ENCODE measurements at regions not wholly inside any gene's neighbourhood (a gene's known extent, or its start where the extent isn't known, plus 50 kb on each side); places are given as distances from the start of the nearest gene placed in this dataset.

DNA sequence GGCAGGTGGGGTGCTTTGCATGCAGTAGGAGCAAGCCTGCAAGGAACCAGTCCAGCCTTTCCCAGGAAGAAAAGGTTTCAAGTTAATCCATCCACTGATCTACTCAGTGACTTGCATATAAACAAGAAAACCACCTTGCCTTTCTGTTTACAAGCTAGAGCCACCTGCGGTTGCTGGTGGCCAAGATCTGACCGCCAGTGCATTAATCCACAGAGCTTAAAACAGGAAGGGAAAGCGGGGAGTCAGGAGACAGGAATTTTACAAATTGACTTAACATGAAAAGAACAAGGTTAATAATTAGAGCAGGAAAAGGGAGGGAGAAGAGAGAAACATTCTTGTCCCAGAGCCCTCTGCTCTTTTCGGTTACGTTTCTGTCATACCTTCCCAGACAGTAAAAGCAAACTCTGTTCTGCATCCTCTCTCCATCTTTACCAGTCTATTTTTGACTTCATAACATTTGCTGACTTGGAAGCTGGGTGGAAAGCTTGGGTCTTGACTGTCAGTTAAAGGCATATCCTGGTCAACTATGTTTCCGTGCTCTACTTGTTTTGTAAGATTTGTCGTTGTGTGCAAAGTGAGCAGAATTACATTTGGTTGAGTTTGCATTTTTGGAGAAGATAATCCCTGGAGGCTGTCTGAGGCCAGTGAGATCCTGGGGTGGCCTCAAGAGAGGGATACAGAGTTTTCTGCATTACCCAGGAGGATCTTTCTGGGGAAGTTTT lies 760.6 kb downstream of the EFNB2 start:
- H3K4me3 ChIP-seq (ENCODE audit: insufficient read depth, low read depth, low read length), result no peak overlapping the region
- H4K20me1 ChIP-seq (ENCODE audit: insufficient read depth, low read length), result no peaks in the 10 kb centered on the region
- BruUV-seq (replicated peaks), result no TSS peak
- H3K9ac ChIP-seq (ENCODE audit: low read depth, low read length), result no peak overlapping the region
- H3K56ac ChIP-seq (ENCODE audit: extremely low read depth, insufficient read depth, low read length), result no peak overlapping the region
- H3K36me3 ChIP-seq (ENCODE audit: control insufficient read depth, insufficient read depth, low read length), result no peaks in the 10 kb centered on the region
- H3K9me1 ChIP-seq (ENCODE audit: insufficient read depth, low read length), result no peaks in the 10 kb centered on the region
- dilution Hi-C loops (cut with HindIII; ENCODE audit: low sequenced_read_pairs, unreplicated experiment), result no loop called here
- no peaks in the 10 kb centered on the region for H3K9me3 ChIP-seq (ENCODE audit: control insufficient read depth, insufficient read depth, low read length)
- no peaks in the 10 kb centered on the region for H3K4me1 ChIP-seq (ENCODE audit: control insufficient read depth, insufficient read depth, low read length)
- H4K8ac ChIP-seq (ENCODE audit: low read depth in 2 of 2, low read length in 2 of 2), result no peak overlapping the region
- H3K18ac ChIP-seq (ENCODE audit: low read depth, low read length), result no peak overlapping the region
- POLR2A ChIA-PET (ENCODE audit: unreplicated experiment), result no interaction called here
- no peak overlapping the region for H2AK5ac ChIP-seq (ENCODE audit: low read depth, low read length)
- no peaks in the 10 kb centered on the region for H3K79me1 ChIP-seq (ENCODE audit: low read depth in 1 of 2, low read length in 2 of 2)
- no peak overlapping the region for H2AFZ ChIP-seq (replicated peaks; ENCODE audit: low read length, poor library complexity)
- intact Hi-C loops (cut with micrococcal nuclease), result no loop called here
- no peak overlapping the region for H2AK9ac ChIP-seq (replicated peaks; ENCODE audit: low read depth, low read length, poor library complexity)
- H2BK15ac ChIP-seq (ENCODE audit: low read depth, low read length), result no peak overlapping the region
- H4K5ac ChIP-seq (ENCODE audit: low read depth, low read length), result no peak overlapping the region
- no peak overlapping the region for H3K14ac ChIP-seq (replicated peaks; ENCODE audit: low read depth, low read length)
- H3K27me3 ChIP-seq (ENCODE audit: control insufficient read depth, insufficient read depth, low read length), result no peaks in the 10 kb centered on the region
- in situ Hi-C loops (cut with MboI; ENCODE audit: low sequenced_read_pairs), result no loop called here
- no peak overlapping the region for H2BK5ac ChIP-seq (ENCODE audit: low read depth, low read length, poor library complexity, severe bottlenecking)
- H3K23ac ChIP-seq (ENCODE audit: low read depth, low read length), result no peak overlapping the region
- peak; percentile 2 for DNase-seq
- no peak overlapping the region for H2BK120ac ChIP-seq (ENCODE audit: low read depth, low read length)
- H3K4ac ChIP-seq (ENCODE audit: low read depth, low read length), result no peak overlapping the region
- no peak overlapping the region for H3K27ac ChIP-seq (ENCODE audit: insufficient read depth, low read length)
- no peak for TF ChIP-seq MAFK (IDR thresholded peaks at IDR 0.05; ENCODE audit: low read depth, low read length)
- TF ChIP-seq CTCF (conservative IDR thresholded peaks at IDR 0.05; ENCODE audit: low read depth, low read length), result no peak
- no peak for TF ChIP-seq RFX5 (IDR thresholded peaks at IDR 0.05; ENCODE audit: low read depth, low read length)
- no peak for TF ChIP-seq POLR2A (IDR thresholded peaks at IDR 0.05; ENCODE audit: low read depth, low read length)
- no peak for TF ChIP-seq FOS (IDR thresholded peaks at IDR 0.05; ENCODE audit: low read depth, low read length)
- TF ChIP-seq NFE2L2 (IDR thresholded peaks at IDR 0.05; ENCODE audit: low read depth, low read length), result no peak
- TF ChIP-seq MAZ (IDR thresholded peaks at IDR 0.05; ENCODE audit: borderline replicate concordance, low read depth, low read length), result no peak
- TF ChIP-seq CEBPB (IDR thresholded peaks at IDR 0.05; ENCODE audit: low read depth, low read length), result no peak
- no peak for TF ChIP-seq SMC3 (IDR thresholded peaks at IDR 0.05; ENCODE audit: low read depth, low read length)
- no peak for TF ChIP-seq MXI1 (IDR thresholded peaks at IDR 0.05; ENCODE audit: borderline replicate concordance, low read depth, low read length)
- TF ChIP-seq CHD1 (IDR thresholded peaks at IDR 0.05; ENCODE audit: low read depth, low read length), result no peak
- H4K91ac ChIP-seq (ENCODE audit: insufficient read depth, low read depth, low read length), result no peak overlapping the region
- WGBS, 2 experiments (ENCODE audit: extremely low coverage in 2 of 2, insufficient read length in 1 of 2), result 80% methylated on average over 1 of the region's 7 CpGs; no CpG with 5 or more reads in 1 of the 2 experiments
- no peak for ATAC-seq (ENCODE audit: low read depth)
- no peak overlapping the region for H2BK20ac ChIP-seq (ENCODE audit: low read depth, low read length)
- CTCF ChIA-PET, result no interaction called here
- H3K4me2 ChIP-seq (ENCODE audit: low read depth, low read length), result no peak overlapping the region

Data from IMR-90 (cell line).